ENCODE measurements at regions not wholly inside any gene's neighbourhood (a gene's known extent, or its start where the extent isn't known, plus 50 kb on each side); places are given as distances from the start of the nearest gene placed in this dataset.

- no peak for DNase-seq (ENCODE audit: low read depth)
- H3K4me3 ChIP-seq (ENCODE audit: low read depth, low read length), result no peak overlapping the region
- no peak for TF ChIP-seq MYC (IDR thresholded peaks at IDR 0.05; ENCODE audit: low read depth, low read length)
- TF ChIP-seq CTCF (IDR thresholded peaks at IDR 0.05; ENCODE audit: low read depth, low read length), result no peak
- TF ChIP-seq MAX (IDR thresholded peaks at IDR 0.05; ENCODE audit: low read depth, low read length), result no peak
- TF ChIP-seq POLR2A (IDR thresholded peaks at IDR 0.05; ENCODE audit: extremely low read depth, insufficient read length), result no peak
These were observed 82.2 kb upstream of the GUCA2B start for GRCh38 chr1:42070996-42071395.

- no peak for DNase-seq (ENCODE audit: low read depth)
- H3K4me3 ChIP-seq (ENCODE audit: low read depth, low read length), result no peak overlapping the region
- TF ChIP-seq MAX (IDR thresholded peaks at IDR 0.05; ENCODE audit: low read depth, low read length), result no peak
- TF ChIP-seq POLR2A (IDR thresholded peaks at IDR 0.05; ENCODE audit: extremely low read depth, insufficient read length), result no peak
- TF ChIP-seq CTCF (IDR thresholded peaks at IDR 0.05; ENCODE audit: low read depth, low read length), result no peak
- no peak for TF ChIP-seq MYC (IDR thresholded peaks at IDR 0.05; ENCODE audit: low read depth, low read length)
These were observed 95.4 kb upstream of the GUCA2B start for GRCh38 chr1:42057800-42058199.

- no peak for DNase-seq (ENCODE audit: low read depth)
- H3K4me3 ChIP-seq (ENCODE audit: low read depth, low read length), result no peak overlapping the region
- TF ChIP-seq MAX (IDR thresholded peaks at IDR 0.05; ENCODE audit: low read depth, low read length), result no peak
- TF ChIP-seq CTCF (IDR thresholded peaks at IDR 0.05; ENCODE audit: low read depth, low read length), result no peak
- no peak for TF ChIP-seq POLR2A (IDR thresholded peaks at IDR 0.05; ENCODE audit: extremely low read depth, insufficient read length)
- no peak for TF ChIP-seq MYC (IDR thresholded peaks at IDR 0.05; ENCODE audit: low read depth, low read length)
These were observed 96.8 kb upstream of the GUCA2B start for GRCh38 chr1:42056460-42056859.

GRCh38 chr1:42055061-42055460 is 98.1 kb upstream of the GUCA2B start:
- TF ChIP-seq MYC (IDR thresholded peaks at IDR 0.05; ENCODE audit: low read depth, low read length), result no peak
- TF ChIP-seq MAX (IDR thresholded peaks at IDR 0.05; ENCODE audit: low read depth, low read length), result no peak
- no peak for TF ChIP-seq POLR2A (IDR thresholded peaks at IDR 0.05; ENCODE audit: extremely low read depth, insufficient read length)
- no peak for DNase-seq (ENCODE audit: low read depth)
- H3K4me3 ChIP-seq (ENCODE audit: low read depth, low read length), result no peak overlapping the region

GRCh38 chr1:42052072-42052699 is 101.0 kb upstream of the GUCA2B start:
- DNase-seq (ENCODE audit: low read depth), result no peak
- H3K4me3 ChIP-seq (ENCODE audit: low read depth, low read length), result no peak overlapping the region
- no peak for TF ChIP-seq POLR2A (IDR thresholded peaks at IDR 0.05; ENCODE audit: extremely low read depth, insufficient read length)
- TF ChIP-seq MYC (IDR thresholded peaks at IDR 0.05; ENCODE audit: low read depth, low read length), result no peak
- no peak for TF ChIP-seq CTCF (IDR thresholded peaks at IDR 0.05; ENCODE audit: low read depth, low read length)
- TF ChIP-seq MAX (IDR thresholded peaks at IDR 0.05; ENCODE audit: low read depth, low read length), result no peak

GRCh38 chr1:42047508-42047880 is 105.7 kb upstream of the GUCA2B start:
- DNase-seq (ENCODE audit: low read depth), result no peak
- TF ChIP-seq POLR2A (IDR thresholded peaks at IDR 0.05; ENCODE audit: extremely low read depth, insufficient read length), result no peak
- no peak for TF ChIP-seq MYC (IDR thresholded peaks at IDR 0.05; ENCODE audit: low read depth, low read length)
- no peak for TF ChIP-seq MAX (IDR thresholded peaks at IDR 0.05; ENCODE audit: low read depth, low read length)
- no peak for TF ChIP-seq CTCF (IDR thresholded peaks at IDR 0.05; ENCODE audit: low read depth, low read length)
- no peak overlapping the region for H3K4me3 ChIP-seq (ENCODE audit: low read depth, low read length)
